K562 (cell line): ENCODE measurements at regions not wholly inside any gene's neighbourhood (a gene's known extent, or its start where the extent isn't known, plus 50 kb on each side); places are given as distances from the start of the nearest gene placed in this dataset.

Source experiments
- CHCHD3 ChIP-seq: fragments of 250-450 bp; sonication (Bioruptor Pico); IDR thresholded peaks from 2 replicates; pipeline ENCODE4 v2.1.2; 2022; ENCODE audit warnings: mild to moderate bottlenecking
- HIVEP1 ChIP-seq: fragments of 250-450 bp; sonication (Bioruptor Pico); IDR thresholded peaks from 2 replicates; pipeline ENCODE4 v1.4.0; 2020; ENCODE audit warnings: mild to moderate bottlenecking
- HNRNPLL ChIP-seq: fragments of 200-400 bp; formaldehyde crosslinking; IDR thresholded peaks from 2 replicates; pipeline ENCODE4 v1.6.1; 2017; ENCODE audit warnings: low read length, low read depth, mild to moderate bottlenecking; ENCODE audit not compliant: poor library complexity, severe bottlenecking
- IRF2 ChIP-seq: sonication (generic); formaldehyde crosslinking; IDR thresholded peaks from 2 replicates; pipeline ENCODE4 v1.8.1; 2022; ENCODE audit warnings: mild to moderate bottlenecking, missing genetic modification reagents
- MCM5 ChIP-seq: fragments of 450-650 bp; IDR thresholded peaks from 2 replicates; pipeline ENCODE4 v1.6.1; 2016; ENCODE audit warnings: low read depth
- PCBP2 ChIP-seq: fragments of 200-400 bp; formaldehyde crosslinking; IDR thresholded peaks from 2 replicates; pipeline ENCODE4 v1.6.1; 2018; ENCODE audit warnings: low read length, low read depth, mild to moderate bottlenecking, moderate library complexity; ENCODE audit not compliant: poor library complexity, severe bottlenecking
- PTBP1 ChIP-seq: fragments of 200-400 bp; formaldehyde crosslinking; IDR thresholded peaks from 2 replicates; pipeline ENCODE4 v1.6.1; 2017; ENCODE audit warnings: low read depth, low read length
- RBM14 ChIP-seq: fragments of 200-400 bp; formaldehyde crosslinking; IDR thresholded peaks from 2 replicates; pipeline ENCODE4 v1.6.1; 2018; ENCODE audit warnings: low read depth, mild to moderate bottlenecking, low read length, moderate library complexity, borderline replicate concordance; ENCODE audit not compliant: insufficient read depth
- SMAD4 ChIP-seq: fragments of 250-450 bp; sonication (Bioruptor Pico); conservative IDR thresholded peaks from 2 replicates; pipeline ENCODE4 v1.8.0; 2021; ENCODE audit warnings: inconsistent platforms, mild to moderate bottlenecking, moderate library complexity
- TOE1 ChIP-seq, 2 experiments: fragments of 450-650 bp in 1 of 2; sonication (generic) in 1 of 2; formaldehyde crosslinking in 1 of 2; IDR thresholded peaks; 2 replicates each; pipeline versions ENCODE4 v1.7.1 to v1.8.0; 2016 to 2022; ENCODE audit warnings: borderline replicate concordance in 2 of 2, mild to moderate bottlenecking in 2 of 2, antibody characterized with exemption in 1 of 2, inconsistent platforms in 1 of 2, low read depth in 1 of 2, missing genetic modification reagents in 1 of 2, moderate library complexity in 1 of 2
- TF ChIP-seq, protein P1 (sequence below): conservative IDR thresholded peaks from 2 replicates; pipeline ENCODE4 v1.6.1; 2011; ENCODE audit warnings: low read depth, mild to moderate bottlenecking, low read length; ENCODE audit not compliant: control insufficient read depth
- TF ChIP-seq, protein P2 (sequence below): fragments of 450-650 bp; IDR thresholded peaks from 2 replicates; pipeline ENCODE4 v1.6.1; 2016; ENCODE audit warnings: antibody characterized with exemption
- TF ChIP-seq, protein P3 (sequence below): sonication (generic); formaldehyde crosslinking; IDR thresholded peaks from 2 replicates; pipeline ENCODE4 v1.4.0; 2020; ENCODE audit warnings: mild to moderate bottlenecking, missing genetic modification reagents
- TF ChIP-seq, protein P4 (sequence below): fragments of 450-650 bp; conservative IDR thresholded peaks from 2 replicates; pipeline ENCODE4 v1.6.1; 2016; ENCODE audit warnings: missing genetic modification characterization, low read depth, mild to moderate bottlenecking, control low read depth, missing compliant biosample characterization
- TF ChIP-seq, protein P5 (sequence below): sonication (generic); formaldehyde crosslinking; IDR thresholded peaks from 2 replicates; pipeline ENCODE4 v1.8.1; 2023; ENCODE audit warnings: mild to moderate bottlenecking, missing genetic modification reagents
- TF ChIP-seq, protein P6 (sequence below): sonication (generic); formaldehyde crosslinking; IDR thresholded peaks from 2 replicates; pipeline ENCODE4 v1.8.0; 2022; ENCODE audit warnings: mild to moderate bottlenecking, missing genetic modification reagents

DNA sequence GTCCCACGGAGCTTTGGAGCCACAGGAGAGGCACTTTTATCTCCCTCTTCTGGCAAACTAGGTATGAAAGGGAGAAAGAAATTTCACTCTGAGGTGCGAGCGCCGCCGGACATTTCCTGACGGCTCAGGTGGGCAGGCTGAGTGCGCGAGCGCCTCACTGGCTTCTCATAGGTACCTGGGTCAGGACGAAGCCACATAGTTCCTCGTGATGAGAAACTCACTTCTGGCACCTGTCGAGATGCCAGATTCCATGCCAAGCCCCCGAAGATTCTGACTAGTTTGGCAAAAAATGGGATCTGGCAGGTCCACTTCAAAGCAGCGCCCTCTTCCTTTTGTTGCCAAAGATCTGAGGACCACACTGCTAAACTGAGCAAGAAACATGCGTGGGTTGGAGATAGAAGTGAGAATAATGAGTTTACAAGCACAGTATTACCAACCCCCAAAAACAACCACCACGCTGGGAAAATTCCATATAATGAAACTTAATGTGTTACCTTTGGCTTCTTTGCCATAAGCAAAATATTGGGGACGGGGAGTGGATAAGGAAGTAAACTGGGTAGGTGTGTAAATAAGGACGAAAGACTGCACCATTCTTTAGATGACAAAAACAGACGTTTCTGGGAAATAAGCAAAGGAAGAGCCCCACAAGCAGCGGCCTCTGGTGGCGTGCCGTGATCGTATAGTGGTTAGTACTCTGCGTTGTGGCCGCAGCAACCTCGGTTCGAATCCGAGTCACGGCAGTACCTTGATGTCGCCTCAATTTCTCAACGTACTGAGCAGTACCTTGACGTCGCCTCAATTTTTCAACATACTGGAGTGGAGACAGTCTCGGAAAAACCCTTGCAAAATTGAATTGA, 89.8 kb upstream of the PRSS16 start (continued):
- TF ChIP-seq, protein P1, sequence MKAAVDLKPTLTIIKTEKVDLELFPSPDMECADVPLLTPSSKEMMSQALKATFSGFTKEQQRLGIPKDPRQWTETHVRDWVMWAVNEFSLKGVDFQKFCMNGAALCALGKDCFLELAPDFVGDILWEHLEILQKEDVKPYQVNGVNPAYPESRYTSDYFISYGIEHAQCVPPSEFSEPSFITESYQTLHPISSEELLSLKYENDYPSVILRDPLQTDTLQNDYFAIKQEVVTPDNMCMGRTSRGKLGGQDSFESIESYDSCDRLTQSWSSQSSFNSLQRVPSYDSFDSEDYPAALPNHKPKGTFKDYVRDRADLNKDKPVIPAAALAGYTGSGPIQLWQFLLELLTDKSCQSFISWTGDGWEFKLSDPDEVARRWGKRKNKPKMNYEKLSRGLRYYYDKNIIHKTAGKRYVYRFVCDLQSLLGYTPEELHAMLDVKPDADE: no peak
- no peak for TF ChIP-seq HIVEP1 (CRISPR knock-in tag)
- TF ChIP-seq IRF2 (CRISPR knock-in tag): no peak
- TF ChIP-seq, protein P2, sequence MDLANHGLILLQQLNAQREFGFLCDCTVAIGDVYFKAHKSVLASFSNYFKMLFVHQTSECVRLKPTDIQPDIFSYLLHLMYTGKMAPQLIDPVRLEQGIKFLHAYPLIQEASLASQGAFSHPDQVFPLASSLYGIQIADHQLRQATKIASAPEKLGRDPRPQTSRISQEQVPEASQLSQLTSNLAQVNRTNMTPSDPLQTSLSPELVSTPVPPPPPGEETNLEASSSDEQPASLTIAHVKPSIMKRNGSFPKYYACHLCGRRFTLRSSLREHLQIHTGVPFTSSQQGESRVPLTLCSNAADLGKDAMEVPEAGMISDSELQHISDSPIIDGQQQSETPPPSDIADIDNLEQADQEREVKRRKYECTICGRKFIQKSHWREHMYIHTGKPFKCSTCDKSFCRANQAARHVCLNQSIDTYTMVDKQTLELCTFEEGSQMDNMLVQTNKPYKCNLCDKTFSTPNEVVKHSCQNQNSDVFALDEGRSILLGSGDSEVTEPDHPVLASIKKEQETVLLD: peak; percentile 58
- peak; percentile 82 for TF ChIP-seq HNRNPLL
- no peak for TF ChIP-seq MCM5
- TF ChIP-seq TOE1 (IDR thresholded peaks at IDR 0.05; ENCODE audit: borderline replicate concordance): peak; percentile 67
- TF ChIP-seq TOE1 (CRISPR knock-in tag; IDR thresholded peaks at IDR 0.05; ENCODE audit: borderline replicate concordance, low read depth): 0 out of 2 replicates have a peak, but pooled peaks have one; percentile 20
- TF ChIP-seq PCBP2: no peak
- TF ChIP-seq, protein P3, sequence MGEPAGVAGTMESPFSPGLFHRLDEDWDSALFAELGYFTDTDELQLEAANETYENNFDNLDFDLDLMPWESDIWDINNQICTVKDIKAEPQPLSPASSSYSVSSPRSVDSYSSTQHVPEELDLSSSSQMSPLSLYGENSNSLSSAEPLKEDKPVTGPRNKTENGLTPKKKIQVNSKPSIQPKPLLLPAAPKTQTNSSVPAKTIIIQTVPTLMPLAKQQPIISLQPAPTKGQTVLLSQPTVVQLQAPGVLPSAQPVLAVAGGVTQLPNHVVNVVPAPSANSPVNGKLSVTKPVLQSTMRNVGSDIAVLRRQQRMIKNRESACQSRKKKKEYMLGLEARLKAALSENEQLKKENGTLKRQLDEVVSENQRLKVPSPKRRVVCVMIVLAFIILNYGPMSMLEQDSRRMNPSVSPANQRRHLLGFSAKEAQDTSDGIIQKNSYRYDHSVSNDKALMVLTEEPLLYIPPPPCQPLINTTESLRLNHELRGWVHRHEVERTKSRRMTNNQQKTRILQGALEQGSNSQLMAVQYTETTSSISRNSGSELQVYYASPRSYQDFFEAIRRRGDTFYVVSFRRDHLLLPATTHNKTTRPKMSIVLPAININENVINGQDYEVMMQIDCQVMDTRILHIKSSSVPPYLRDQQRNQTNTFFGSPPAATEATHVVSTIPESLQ (CRISPR knock-in tag): 0 out of 2 replicates have a peak, but pooled peaks have one; percentile 37
- TF ChIP-seq, protein P4, sequence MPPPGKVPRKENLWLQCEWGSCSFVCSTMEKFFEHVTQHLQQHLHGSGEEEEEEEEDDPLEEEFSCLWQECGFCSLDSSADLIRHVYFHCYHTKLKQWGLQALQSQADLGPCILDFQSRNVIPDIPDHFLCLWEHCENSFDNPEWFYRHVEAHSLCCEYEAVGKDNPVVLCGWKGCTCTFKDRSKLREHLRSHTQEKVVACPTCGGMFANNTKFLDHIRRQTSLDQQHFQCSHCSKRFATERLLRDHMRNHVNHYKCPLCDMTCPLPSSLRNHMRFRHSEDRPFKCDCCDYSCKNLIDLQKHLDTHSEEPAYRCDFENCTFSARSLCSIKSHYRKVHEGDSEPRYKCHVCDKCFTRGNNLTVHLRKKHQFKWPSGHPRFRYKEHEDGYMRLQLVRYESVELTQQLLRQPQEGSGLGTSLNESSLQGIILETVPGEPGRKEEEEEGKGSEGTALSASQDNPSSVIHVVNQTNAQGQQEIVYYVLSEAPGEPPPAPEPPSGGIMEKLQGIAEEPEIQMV (tag): no peak
- TF ChIP-seq SMAD4 (CRISPR knock-in tag): peak; percentile 35
- TF ChIP-seq, protein P5, sequence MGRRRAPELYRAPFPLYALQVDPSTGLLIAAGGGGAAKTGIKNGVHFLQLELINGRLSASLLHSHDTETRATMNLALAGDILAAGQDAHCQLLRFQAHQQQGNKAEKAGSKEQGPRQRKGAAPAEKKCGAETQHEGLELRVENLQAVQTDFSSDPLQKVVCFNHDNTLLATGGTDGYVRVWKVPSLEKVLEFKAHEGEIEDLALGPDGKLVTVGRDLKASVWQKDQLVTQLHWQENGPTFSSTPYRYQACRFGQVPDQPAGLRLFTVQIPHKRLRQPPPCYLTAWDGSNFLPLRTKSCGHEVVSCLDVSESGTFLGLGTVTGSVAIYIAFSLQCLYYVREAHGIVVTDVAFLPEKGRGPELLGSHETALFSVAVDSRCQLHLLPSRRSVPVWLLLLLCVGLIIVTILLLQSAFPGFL (CRISPR knock-in tag): peak; percentile 65; the same call in 1 of the 2 replicates
- no peak for TF ChIP-seq CHCHD3 (CRISPR knock-in tag)
- TF ChIP-seq PTBP1: no peak
- no peak for TF ChIP-seq RBM14
- TF ChIP-seq, protein P6, sequence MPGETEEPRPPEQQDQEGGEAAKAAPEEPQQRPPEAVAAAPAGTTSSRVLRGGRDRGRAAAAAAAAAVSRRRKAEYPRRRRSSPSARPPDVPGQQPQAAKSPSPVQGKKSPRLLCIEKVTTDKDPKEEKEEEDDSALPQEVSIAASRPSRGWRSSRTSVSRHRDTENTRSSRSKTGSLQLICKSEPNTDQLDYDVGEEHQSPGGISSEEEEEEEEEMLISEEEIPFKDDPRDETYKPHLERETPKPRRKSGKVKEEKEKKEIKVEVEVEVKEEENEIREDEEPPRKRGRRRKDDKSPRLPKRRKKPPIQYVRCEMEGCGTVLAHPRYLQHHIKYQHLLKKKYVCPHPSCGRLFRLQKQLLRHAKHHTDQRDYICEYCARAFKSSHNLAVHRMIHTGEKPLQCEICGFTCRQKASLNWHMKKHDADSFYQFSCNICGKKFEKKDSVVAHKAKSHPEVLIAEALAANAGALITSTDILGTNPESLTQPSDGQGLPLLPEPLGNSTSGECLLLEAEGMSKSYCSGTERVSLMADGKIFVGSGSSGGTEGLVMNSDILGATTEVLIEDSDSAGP (CRISPR knock-in tag): no peak
